ENCODE measurements at regions not wholly inside any gene's neighbourhood (a gene's known extent, or its start where the extent isn't known, plus 50 kb on each side); places are given as distances from the start of the nearest gene placed in this dataset.

- Histone ChIP-seq H3K27me3 (replicated peaks in 1 of 7) (no peaks in the 10 kb centered on the region), H3K4me3 (no peak overlapping the region), H3K9me3 (peaks cover 0 to 9% (median 3%) of the 10 kb centered on the region in 8 donors), H3K4me1 (no peaks in the 10 kb centered on the region), H3K27ac (no peak overlapping the region), H3K36me3 (no peaks in the 10 kb centered on the region)
- no peak for TF ChIP-seq CTCF (IDR thresholded peaks at IDR 0.05 in 8 of 11, conservative IDR thresholded peaks at IDR 0.05 in 3 of 11)
- no peak for TF ChIP-seq POLR2AphosphoS5 (IDR thresholded peaks at IDR 0.05)
- no peak for TF ChIP-seq POLR2A (IDR thresholded peaks at IDR 0.05)
- WGBS, 5 donors, result 76 to 87% (median 84%) methylated on average over 2 of the region's 2 CpGs
- DNase-seq, result no peak
- intact Hi-C loops (cut with DNase I; ENCODE audit: low total_unique reads), result no loop called here
Measured at GRCh38 chr4:178814908-178815307, 1372.7 kb upstream of the AGA start.

- H3K4me1 ChIP-seq, result no peaks in the 10 kb centered on the region
- WGBS, 5 donors, result 70 to 88% (median 77%) methylated on average over 2 of the region's 2 CpGs
- H3K36me3 ChIP-seq, result no peaks in the 10 kb centered on the region
- H3K27ac ChIP-seq, result no peak overlapping the region
- TF ChIP-seq POLR2AphosphoS5 (IDR thresholded peaks at IDR 0.05) (no peak), CTCF (IDR thresholded peaks at IDR 0.05 in 8 of 11, conservative IDR thresholded peaks at IDR 0.05 in 3 of 11) (no peak), POLR2A (IDR thresholded peaks at IDR 0.05) (no peak)
- intact Hi-C loops (cut with DNase I; ENCODE audit: low total_unique reads), result no loop called here
- H3K27me3 ChIP-seq (replicated peaks in 1 of 7), result no peaks in the 10 kb centered on the region
- no peak for DNase-seq
- H3K4me3 ChIP-seq, result no peak overlapping the region
- H3K9me3 ChIP-seq, result peaks cover 0 to 16% (median 0%) of the 10 kb centered on the region in 8 donors
Measured at GRCh38 chr4:178823673-178824295, 1381.5 kb upstream of the AGA start.

GRCh38 chr4:178836865-178837264 lies 1394.6 kb upstream of the AGA start:
- 83 to 90% (median 86%) methylated on average over 1 of the region's 1 CpG for whole genome bisulfite sequencing, 5 donors
- Histone ChIP-seq H3K27ac (no peak overlapping the region), H3K4me1 (no peaks in the 10 kb centered on the region), H3K27me3 (replicated peaks in 1 of 7) (no peaks in the 10 kb centered on the region), H3K4me3 (no peak overlapping the region), H3K9me3 (no peaks in the 10 kb centered on the region), H3K36me3 (no peaks in the 10 kb centered on the region)
- no peak for DNase-seq
- intact Hi-C loops (cut with DNase I; ENCODE audit: low total_unique reads), result no loop called here
- TF ChIP-seq POLR2A (IDR thresholded peaks at IDR 0.05) (no peak), CTCF (IDR thresholded peaks at IDR 0.05 in 8 of 11, conservative IDR thresholded peaks at IDR 0.05 in 3 of 11) (no peak), POLR2AphosphoS5 (IDR thresholded peaks at IDR 0.05) (no peak)

GRCh38 chr4:178838776-178839175 lies 1396.5 kb upstream of the AGA start:
- Histone ChIP-seq H3K36me3 (no peaks in the 10 kb centered on the region), H3K9me3 (peaks cover 0 to 5% (median 0%) of the 10 kb centered on the region in 8 donors), H3K4me3 (no peak overlapping the region), H3K27me3 (replicated peaks in 1 of 7) (no peaks in the 10 kb centered on the region), H3K27ac (no peak overlapping the region), H3K4me1 (no peaks in the 10 kb centered on the region)
- no peak for TF ChIP-seq CTCF (IDR thresholded peaks at IDR 0.05 in 8 of 11, conservative IDR thresholded peaks at IDR 0.05 in 3 of 11)
- TF ChIP-seq POLR2A (IDR thresholded peaks at IDR 0.05), result no peak
- no peak for TF ChIP-seq POLR2AphosphoS5 (IDR thresholded peaks at IDR 0.05)
- intact Hi-C loops (cut with DNase I; ENCODE audit: low total_unique reads), result no loop called here
- 84 to 91% (median 88%) methylated on average over 2 of the region's 2 CpGs for WGBS, 5 donors
- DNase-seq, result no peak
